IPS DF 6.9 (cell line): ENCODE measurements at regions not wholly inside any gene's neighbourhood (a gene's known extent, or its start where the extent isn't known, plus 50 kb on each side); places are given as distances from the start of the nearest gene placed in this dataset.
"Not testable (repeated sequence)": the region's sequence is repeated elsewhere in the genome, so short reads cannot be mapped to it uniquely, and the experiment has no call there.

ENCODE experiments used
- DNase-seq: peaks from one replicate; pipeline ENCODE4 v3.0.0-alpha.2; 2013; ENCODE audit warnings: low read depth, low spot score
- H3K27ac ChIP-seq: one replicate; pipeline ENCODE4 v1.5.1; 2013; ENCODE audit warnings: low read length, control low read depth
- H3K27me3 ChIP-seq: 2 replicates; pipeline ENCODE4 v1.6.1; 2013; ENCODE audit warnings: mild to moderate bottlenecking, low read length; ENCODE audit not compliant: control insufficient read depth, insufficient read depth
- H3K36me3 ChIP-seq: 2 replicates; pipeline ENCODE4 v1.6.1; 2013; ENCODE audit warnings: low read length; ENCODE audit not compliant: control insufficient read depth, insufficient read depth
- H3K4me1 ChIP-seq: 2 replicates; pipeline ENCODE4 v1.6.1; 2013; ENCODE audit warnings: low read length; ENCODE audit not compliant: control insufficient read depth, insufficient read depth
- H3K4me3 ChIP-seq: 2 replicates; pipeline ENCODE4 v1.5.1; 2013; ENCODE audit warnings: mild to moderate bottlenecking, low read length
- H3K9me3 ChIP-seq: 2 replicates; pipeline ENCODE4 v1.6.1; 2013; ENCODE audit warnings: low read length, inconsistent platforms; ENCODE audit not compliant: control insufficient read depth, insufficient read depth
- WGBS: extraction: QIAGEN DNeasy Blood & Tissue Kit; methylation state at CpG from one replicate; pipeline ENCODE4 v1.1.7; 2013; ENCODE audit warnings: mixed read lengths, missing lambda C conversion rate; ENCODE audit not compliant: insufficient read length, insufficient coverage; 5-methylcytosine and 5-hydroxymethylcytosine counted together

GRCh38 chr4:151860561-151861093 is 99.8 kb upstream of the GATB start:
- Histone ChIP-seq H3K36me3 (no peaks in the 10 kb centered on the region), H3K27me3 (no peaks in the 10 kb centered on the region), H3K4me1 (no peaks in the 10 kb centered on the region), H3K27ac (no peak overlapping the region), H3K9me3 (no peaks in the 10 kb centered on the region), H3K4me3 (no peak overlapping the region)
- DNase-seq = no peak
- WGBS = no CpG with 5 or more reads among the region's 16 CpGs

- no CpG with 5 or more reads among the region's 3 CpGs for WGBS
- Histone ChIP-seq H3K4me3 (no peak overlapping the region), H3K4me1 (no peaks in the 10 kb centered on the region), H3K9me3 (no peaks in the 10 kb centered on the region), H3K27me3 (no peaks in the 10 kb centered on the region), H3K27ac (no peak overlapping the region), H3K36me3 (no peaks in the 10 kb centered on the region)
- no peak for DNase-seq
Observed at GRCh38 chr4:151859641-151860040, 98.8 kb upstream of the GATB start.

GRCh38 chr4:151858356-151858755 is 97.5 kb upstream of the GATB start:
- no peak overlapping the region for H3K27ac ChIP-seq
- DNase-seq = no peak
- H3K9me3 ChIP-seq = no peaks in the 10 kb centered on the region
- no peaks in the 10 kb centered on the region for H3K4me1 ChIP-seq
- no peaks in the 10 kb centered on the region for H3K36me3 ChIP-seq
- H3K27me3 ChIP-seq = no peaks in the 10 kb centered on the region
- no peak overlapping the region for H3K4me3 ChIP-seq
- WGBS = no CpG with 5 or more reads among the region's 4 CpGs

GRCh38 chr4:151857368-151857767 is 96.6 kb upstream of the GATB start:
- Histone ChIP-seq H3K4me1 (no peaks in the 10 kb centered on the region), H3K4me3 (no peak overlapping the region), H3K9me3 (no peaks in the 10 kb centered on the region), H3K27me3 (no peaks in the 10 kb centered on the region), H3K27ac (no peak overlapping the region), H3K36me3 (no peaks in the 10 kb centered on the region)
- DNase-seq = no peak
- no CpG with 5 or more reads among the region's 4 CpGs for WGBS

GRCh38 chr4:151855747-151856146 is 94.9 kb upstream of the GATB start:
- H3K4me1 ChIP-seq = peaks cover 3% of the 10 kb centered on the region; the same call in 1 of the 2 replicates
- H3K27ac ChIP-seq = no peak overlapping the region
- no peaks in the 10 kb centered on the region for H3K9me3 ChIP-seq
- H3K36me3 ChIP-seq = no peaks in the 10 kb centered on the region
- no peak overlapping the region for H3K4me3 ChIP-seq
- H3K27me3 ChIP-seq = no peaks in the 10 kb centered on the region
- no peak for DNase-seq
- no CpG with 5 or more reads among the region's 1 CpG for WGBS

GRCh38 chr4:151854731-151855130 is 93.9 kb upstream of the GATB start:
- H3K9me3 ChIP-seq = no peaks in the 10 kb centered on the region
- no CpG with 5 or more reads among the region's 1 CpG for WGBS
- H3K27me3 ChIP-seq = no peaks in the 10 kb centered on the region
- H3K27ac ChIP-seq = no peak overlapping the region
- H3K4me1 ChIP-seq = peaks cover 3% of the 10 kb centered on the region; the same call in 1 of the 2 replicates
- DNase-seq = no peak
- H3K4me3 ChIP-seq = no peak overlapping the region
- H3K36me3 ChIP-seq = no peaks in the 10 kb centered on the region

- Histone ChIP-seq H3K27me3 (no peaks in the 10 kb centered on the region), H3K9me3 (no peaks in the 10 kb centered on the region), H3K4me3 (no peak overlapping the region), H3K27ac (no peak overlapping the region), H3K36me3 (no peaks in the 10 kb centered on the region), H3K4me1 (peaks cover 3% of the 10 kb centered on the region; the same call in 1 of the 2 replicates)
- WGBS = no CpG with 5 or more reads among the region's 4 CpGs
- DNase-seq = no peak
Observed at GRCh38 chr4:151853034-151853433, 92.2 kb upstream of the GATB start.

GRCh38 chr4:151852202-151852601 is 91.4 kb upstream of the GATB start:
- no CpG with 5 or more reads among the region's 2 CpGs for WGBS
- Histone ChIP-seq H3K27me3 (no peaks in the 10 kb centered on the region), H3K36me3 (no peaks in the 10 kb centered on the region), H3K4me1 (peaks cover 3% of the 10 kb centered on the region; the same call in 1 of the 2 replicates), H3K27ac (no peak overlapping the region), H3K4me3 (no peak overlapping the region), H3K9me3 (no peaks in the 10 kb centered on the region)
- no peak for DNase-seq

- Histone ChIP-seq H3K27me3 (no peaks in the 10 kb centered on the region), H3K4me3 (no peak overlapping the region), H3K27ac (no peak overlapping the region), H3K4me1 (peaks cover 3% of the 10 kb centered on the region; the same call in 1 of the 2 replicates), H3K36me3 (no peaks in the 10 kb centered on the region), H3K9me3 (no peaks in the 10 kb centered on the region)
- DNase-seq = no peak
- WGBS = no CpG with 5 or more reads among the region's 2 CpGs
Observed at GRCh38 chr4:151851354-151851753, 90.5 kb upstream of the GATB start.

GRCh38 chr4:151850791-151851213 is 90.0 kb upstream of the GATB start:
- Histone ChIP-seq H3K27me3 (no peaks in the 10 kb centered on the region), H3K4me3 (no peak overlapping the region), H3K27ac (no peak overlapping the region), H3K9me3 (no peaks in the 10 kb centered on the region), H3K4me1 (peaks cover 3% of the 10 kb centered on the region; the same call in 1 of the 2 replicates), H3K36me3 (no peaks in the 10 kb centered on the region)
- no peak for DNase-seq
- WGBS = no CpG with 5 or more reads among the region's 2 CpGs

GRCh38 chr4:151845551-151845950 is 84.7 kb upstream of the GATB start:
- not testable (repeated sequence) for H3K9me3 ChIP-seq, H3K4me1 ChIP-seq, DNase-seq, H3K36me3 ChIP-seq, H3K4me3 ChIP-seq, H3K27ac ChIP-seq, H3K27me3 ChIP-seq
- no CpG with 5 or more reads among the region's 3 CpGs for WGBS
